ENCODE measurements at regions not wholly inside any gene's neighbourhood (a gene's known extent, or its start where the extent isn't known, plus 50 kb on each side); places are given as distances from the start of the nearest gene placed in this dataset.

DNA sequence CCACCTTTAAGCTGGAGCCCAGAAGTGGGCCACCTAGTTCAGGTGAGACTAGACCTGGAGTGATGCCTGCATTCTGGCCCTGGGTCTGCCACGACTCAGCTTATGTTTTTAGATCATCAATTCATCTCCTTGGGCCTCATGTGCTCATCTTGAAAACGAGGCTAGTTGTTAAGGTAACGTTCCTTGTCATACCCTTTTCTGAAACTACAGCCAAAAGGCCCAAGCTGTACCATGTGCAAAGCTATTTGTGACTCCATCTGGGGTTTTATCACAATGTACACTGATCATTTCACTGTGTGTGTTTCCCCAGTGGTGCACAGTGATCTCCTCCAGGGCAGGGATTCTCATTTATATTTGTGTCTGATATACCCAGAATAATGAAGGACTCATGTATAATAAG, 138.4 kb upstream of the COPS8 start:
- Histone ChIP-seq H3K4me1 (ENCODE audit: insufficient read depth, low read length) (no peaks in the 10 kb centered on the region), H3K9me3 (ENCODE audit: low read length) (no peaks in the 10 kb centered on the region), H3K9ac (ENCODE audit: low read length) (no peak overlapping the region), H3K36me3 (ENCODE audit: insufficient read depth, low read length) (no peaks in the 10 kb centered on the region), H3K27me3 (ENCODE audit: control insufficient read depth in 1 of 2, insufficient read depth in 2 of 2, low read length in 2 of 2) (no peaks in the 10 kb centered on the region), H3K27ac (ENCODE audit: low read depth, low read length) (no peak overlapping the region), H3K4me3 (ENCODE audit: low read depth in 1 of 2, low read length in 2 of 2) (no peak overlapping the region)

DNA sequence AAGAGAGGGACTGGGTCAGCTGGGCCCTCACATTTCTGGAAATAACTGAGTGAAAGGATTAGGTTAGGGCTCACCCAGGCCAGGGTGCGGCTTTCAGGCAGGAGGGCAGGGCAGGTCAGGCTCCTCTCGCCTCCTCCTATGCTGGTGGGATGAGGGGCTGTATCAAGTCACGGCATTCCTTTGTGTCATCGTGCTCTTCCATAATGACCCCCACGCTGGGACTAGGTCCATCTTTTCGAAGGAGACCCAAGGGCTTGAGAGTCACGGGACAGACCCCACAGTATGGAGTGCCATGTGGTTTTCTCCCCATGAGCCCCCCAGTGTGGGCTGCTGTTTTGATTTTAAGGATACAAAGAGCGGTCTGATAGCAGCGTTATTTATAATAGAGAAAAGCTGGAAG, 137.8 kb upstream of the COPS8 start:
- H3K36me3 ChIP-seq (ENCODE audit: insufficient read depth, low read length): no peaks in the 10 kb centered on the region
- no peaks in the 10 kb centered on the region for H3K4me1 ChIP-seq (ENCODE audit: insufficient read depth, low read length)
- no peak overlapping the region for H3K4me3 ChIP-seq (ENCODE audit: low read depth in 1 of 2, low read length in 2 of 2)
- no peak overlapping the region for H3K9ac ChIP-seq (ENCODE audit: low read length)
- H3K27ac ChIP-seq (ENCODE audit: low read depth, low read length): no peak overlapping the region
- no peaks in the 10 kb centered on the region for H3K9me3 ChIP-seq (ENCODE audit: low read length)
- no peaks in the 10 kb centered on the region for H3K27me3 ChIP-seq (ENCODE audit: control insufficient read depth in 1 of 2, insufficient read depth in 2 of 2, low read length in 2 of 2)

DNA sequence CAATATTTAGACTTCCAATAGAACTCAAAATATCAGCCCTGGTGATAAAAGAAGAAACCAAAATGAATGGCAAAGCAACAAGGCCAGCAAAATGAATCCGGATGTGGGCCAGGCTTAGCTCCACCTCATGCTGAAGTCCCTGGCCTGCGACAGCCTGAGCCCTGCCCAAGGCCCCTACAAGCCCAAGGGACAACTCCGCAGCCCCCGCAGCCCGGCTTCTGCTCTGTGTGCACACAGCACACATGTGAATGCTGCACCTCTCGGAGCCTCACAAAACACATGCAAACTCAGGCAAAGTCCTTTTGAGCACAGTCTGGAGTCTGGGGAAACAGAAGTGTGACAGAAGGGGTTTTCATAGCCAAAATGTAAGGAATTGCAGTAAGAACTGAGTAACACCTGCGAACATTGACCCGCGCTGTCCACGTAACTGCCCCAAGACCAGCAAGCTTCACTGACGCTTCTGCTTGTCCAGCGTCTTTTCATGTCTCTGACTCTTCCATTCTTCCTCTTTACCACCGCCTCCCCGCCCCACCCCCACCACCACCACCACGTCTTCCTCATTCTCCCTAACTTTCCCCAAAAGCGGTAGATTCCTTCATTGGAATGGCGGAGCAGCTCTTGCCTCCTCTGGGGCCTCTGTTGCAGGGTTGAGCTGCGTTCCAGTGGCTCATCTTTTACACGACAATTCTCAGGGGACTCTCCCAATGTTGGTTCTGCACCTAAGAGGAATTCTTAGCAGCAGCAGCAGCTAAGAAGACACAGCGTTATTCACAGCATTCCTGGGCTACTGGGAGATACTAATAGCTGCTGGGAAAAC, 136.4 kb upstream of the COPS8 start:
- Histone ChIP-seq H3K4me1 (ENCODE audit: insufficient read depth, low read length) (no peaks in the 10 kb centered on the region), H3K9ac (ENCODE audit: low read length) (no peak overlapping the region), H3K9me3 (ENCODE audit: low read length) (no peaks in the 10 kb centered on the region), H3K4me3 (ENCODE audit: low read depth in 1 of 2, low read length in 2 of 2) (no peak overlapping the region), H3K27ac (ENCODE audit: low read depth, low read length) (no peak overlapping the region), H3K27me3 (ENCODE audit: control insufficient read depth in 1 of 2, insufficient read depth in 2 of 2, low read length in 2 of 2) (no peaks in the 10 kb centered on the region), H3K36me3 (ENCODE audit: insufficient read depth, low read length) (no peaks in the 10 kb centered on the region)

DNA sequence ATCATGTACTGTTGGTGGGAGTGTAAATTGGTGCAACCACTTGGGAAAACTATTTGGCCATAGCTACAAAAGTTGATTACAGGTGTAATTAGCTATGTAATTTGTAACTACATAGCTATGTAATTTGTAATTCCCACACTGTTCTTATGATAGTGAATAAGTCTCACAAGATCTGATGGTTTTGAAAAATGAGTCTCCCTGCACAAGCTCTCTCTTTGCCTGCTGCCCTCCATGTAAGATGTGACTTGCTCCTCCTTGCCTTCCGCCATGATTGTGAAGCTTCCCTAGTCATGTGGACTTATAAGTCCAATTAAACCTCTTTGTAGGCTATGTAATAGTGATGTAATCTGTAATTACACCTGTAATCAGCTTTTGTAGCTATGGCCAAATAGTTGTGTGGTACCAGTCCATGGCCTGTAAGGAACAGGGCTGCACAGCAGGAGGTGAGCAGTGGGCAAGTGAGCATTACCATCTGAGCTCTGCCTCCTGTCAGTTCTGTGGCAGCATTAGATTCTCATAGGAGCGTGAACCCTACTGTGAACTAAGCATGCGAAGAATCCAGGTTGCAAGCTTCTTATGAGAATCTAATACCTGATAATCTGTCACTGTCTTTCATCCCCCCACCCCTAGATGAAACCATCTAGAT, 133.7 kb upstream of the COPS8 start:
- H3K36me3 ChIP-seq (ENCODE audit: insufficient read depth, low read length): no peaks in the 10 kb centered on the region
- no peak overlapping the region for H3K4me3 ChIP-seq (ENCODE audit: low read depth in 1 of 2, low read length in 2 of 2)
- H3K4me1 ChIP-seq (ENCODE audit: insufficient read depth, low read length): no peaks in the 10 kb centered on the region
- H3K9ac ChIP-seq (ENCODE audit: low read length): no peak overlapping the region
- no peak overlapping the region for H3K27ac ChIP-seq (ENCODE audit: low read depth, low read length)
- no peaks in the 10 kb centered on the region for H3K9me3 ChIP-seq (ENCODE audit: low read length)
- H3K27me3 ChIP-seq (ENCODE audit: control insufficient read depth in 1 of 2, insufficient read depth in 2 of 2, low read length in 2 of 2): no peaks in the 10 kb centered on the region

- H3K4me1 ChIP-seq (ENCODE audit: insufficient read depth, low read length): peaks cover 4% of the 10 kb centered on the region
- no peaks in the 10 kb centered on the region for H3K27me3 ChIP-seq (ENCODE audit: control insufficient read depth in 1 of 2, insufficient read depth in 2 of 2, low read length in 2 of 2)
- H3K4me3 ChIP-seq (ENCODE audit: low read depth in 1 of 2, low read length in 2 of 2): no peak overlapping the region
- H3K9me3 ChIP-seq (ENCODE audit: low read length): no peaks in the 10 kb centered on the region
- H3K36me3 ChIP-seq (ENCODE audit: insufficient read depth, low read length): no peaks in the 10 kb centered on the region
- H3K9ac ChIP-seq (ENCODE audit: low read length): no peak overlapping the region
- H3K27ac ChIP-seq (ENCODE audit: low read depth, low read length): no peak overlapping the region
Observed at GRCh38 chr2:236954641-236955040, 131.0 kb upstream of the COPS8 start.

- no peaks in the 10 kb centered on the region for H3K9me3 ChIP-seq (ENCODE audit: low read length)
- no peak overlapping the region for H3K9ac ChIP-seq (ENCODE audit: low read length)
- peaks cover 4% of the 10 kb centered on the region for H3K4me1 ChIP-seq (ENCODE audit: insufficient read depth, low read length)
- H3K36me3 ChIP-seq (ENCODE audit: insufficient read depth, low read length): no peaks in the 10 kb centered on the region
- H3K27me3 ChIP-seq (ENCODE audit: control insufficient read depth in 1 of 2, insufficient read depth in 2 of 2, low read length in 2 of 2): no peaks in the 10 kb centered on the region
- no peak overlapping the region for H3K4me3 ChIP-seq (ENCODE audit: low read depth in 1 of 2, low read length in 2 of 2)
- H3K27ac ChIP-seq (ENCODE audit: low read depth, low read length): no peak overlapping the region
Observed at GRCh38 chr2:236955521-236956030, 130.1 kb upstream of the COPS8 start.

GRCh38 chr2:236956031-236956618, 129.6 kb upstream of the COPS8 start:
- no peak overlapping the region for H3K9ac ChIP-seq (ENCODE audit: low read length)
- peaks cover 4% of the 10 kb centered on the region for H3K4me1 ChIP-seq (ENCODE audit: insufficient read depth, low read length)
- no peaks in the 10 kb centered on the region for H3K36me3 ChIP-seq (ENCODE audit: insufficient read depth, low read length)
- no peaks in the 10 kb centered on the region for H3K9me3 ChIP-seq (ENCODE audit: low read length)
- H3K27ac ChIP-seq (ENCODE audit: low read depth, low read length): no peak overlapping the region
- no peaks in the 10 kb centered on the region for H3K27me3 ChIP-seq (ENCODE audit: control insufficient read depth in 1 of 2, insufficient read depth in 2 of 2, low read length in 2 of 2)
- H3K4me3 ChIP-seq (ENCODE audit: low read depth in 1 of 2, low read length in 2 of 2): no peak overlapping the region

GRCh38 chr2:236956641-236957040, 129.0 kb upstream of the COPS8 start:
- Histone ChIP-seq H3K9ac (ENCODE audit: low read length) (no peak overlapping the region), H3K9me3 (ENCODE audit: low read length) (no peaks in the 10 kb centered on the region), H3K27me3 (ENCODE audit: control insufficient read depth in 1 of 2, insufficient read depth in 2 of 2, low read length in 2 of 2) (no peaks in the 10 kb centered on the region), H3K4me1 (ENCODE audit: insufficient read depth, low read length) (peaks cover 4% of the 10 kb centered on the region), H3K4me3 (ENCODE audit: low read depth in 1 of 2, low read length in 2 of 2) (no peak overlapping the region), H3K36me3 (ENCODE audit: insufficient read depth, low read length) (no peaks in the 10 kb centered on the region), H3K27ac (ENCODE audit: low read depth, low read length) (no peak overlapping the region)

- H3K9ac ChIP-seq (ENCODE audit: low read length): no peak overlapping the region
- no peaks in the 10 kb centered on the region for H3K9me3 ChIP-seq (ENCODE audit: low read length)
- no peaks in the 10 kb centered on the region for H3K27me3 ChIP-seq (ENCODE audit: control insufficient read depth in 1 of 2, insufficient read depth in 2 of 2, low read length in 2 of 2)
- H3K36me3 ChIP-seq (ENCODE audit: insufficient read depth, low read length): no peaks in the 10 kb centered on the region
- no peak overlapping the region for H3K27ac ChIP-seq (ENCODE audit: low read depth, low read length)
- H3K4me3 ChIP-seq (ENCODE audit: low read depth in 1 of 2, low read length in 2 of 2): no peak overlapping the region
- peaks cover 4% of the 10 kb centered on the region for H3K4me1 ChIP-seq (ENCODE audit: insufficient read depth, low read length)
Observed at GRCh38 chr2:236959036-236959435, 126.7 kb upstream of the COPS8 start.

DNA sequence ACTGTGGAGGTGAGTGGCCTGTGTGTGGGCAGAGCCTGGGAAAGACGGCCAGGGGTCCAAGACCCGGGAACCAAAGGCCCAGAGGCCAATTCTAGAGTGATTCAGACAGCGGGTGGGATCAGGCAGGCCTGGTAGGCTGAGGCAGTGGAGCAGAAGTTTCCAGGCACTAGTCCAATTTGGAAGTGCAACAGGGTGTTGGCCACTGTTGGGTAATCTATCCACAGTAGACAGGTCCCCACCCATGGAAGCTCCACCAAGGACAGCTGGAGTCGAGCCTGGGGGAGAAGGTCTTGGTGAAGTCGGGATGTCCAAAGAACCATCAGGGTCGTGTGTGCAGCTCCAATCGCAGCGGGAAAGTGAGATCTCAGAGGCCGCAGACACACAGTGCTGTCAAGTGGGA, 125.8 kb upstream of the COPS8 start:
- Histone ChIP-seq H3K36me3 (ENCODE audit: insufficient read depth, low read length) (no peaks in the 10 kb centered on the region), H3K9ac (ENCODE audit: low read length) (no peak overlapping the region), H3K27ac (ENCODE audit: low read depth, low read length) (no peak overlapping the region), H3K9me3 (ENCODE audit: low read length) (no peaks in the 10 kb centered on the region), H3K27me3 (ENCODE audit: control insufficient read depth in 1 of 2, insufficient read depth in 2 of 2, low read length in 2 of 2) (no peaks in the 10 kb centered on the region), H3K4me3 (ENCODE audit: low read depth in 1 of 2, low read length in 2 of 2) (no peak overlapping the region), H3K4me1 (ENCODE audit: insufficient read depth, low read length) (peaks cover 4% of the 10 kb centered on the region)

GRCh38 chr2:236960531-236960930, 125.2 kb upstream of the COPS8 start:
- no peak overlapping the region for H3K27ac ChIP-seq (ENCODE audit: low read depth, low read length)
- no peak overlapping the region for H3K4me3 ChIP-seq (ENCODE audit: low read depth in 1 of 2, low read length in 2 of 2)
- no peaks in the 10 kb centered on the region for H3K9me3 ChIP-seq (ENCODE audit: low read length)
- H3K27me3 ChIP-seq (ENCODE audit: control insufficient read depth in 1 of 2, insufficient read depth in 2 of 2, low read length in 2 of 2): no peaks in the 10 kb centered on the region
- H3K9ac ChIP-seq (ENCODE audit: low read length): no peak overlapping the region
- H3K36me3 ChIP-seq (ENCODE audit: insufficient read depth, low read length): no peaks in the 10 kb centered on the region
- H3K4me1 ChIP-seq (ENCODE audit: insufficient read depth, low read length): peaks cover 4% of the 10 kb centered on the region

Measured in muscle layer of colon (tissue), 2 donors.